Ishikawa (cell line): ENCODE measurements at regions not wholly inside any gene's neighbourhood (a gene's known extent, or its start where the extent isn't known, plus 50 kb on each side); places are given as distances from the start of the nearest gene placed in this dataset.

Experiments
- CEBPB ChIP-seq: IDR thresholded peaks from 2 replicates; pipeline ENCODE4 v1.6.1; 2012
- CREB1 ChIP-seq: IDR thresholded peaks from 2 replicates; pipeline ENCODE4 v1.6.1; 2012; ENCODE audit warnings: low read depth
- EGR1 ChIP-seq: IDR thresholded peaks from 2 replicates; pipeline ENCODE4 v1.6.1; 2012
- EP300 ChIP-seq: IDR thresholded peaks from 2 replicates; pipeline ENCODE4 v1.6.1; 2012; ENCODE audit warnings: borderline replicate concordance
- FOXM1 ChIP-seq: IDR thresholded peaks from 2 replicates; pipeline ENCODE4 v1.6.1; 2012; ENCODE audit warnings: low read depth, borderline replicate concordance
- NFIC ChIP-seq: IDR thresholded peaks from 2 replicates; pipeline ENCODE4 v1.6.1; 2012
- RAD21 ChIP-seq: IDR thresholded peaks from 2 replicates; pipeline ENCODE4 v1.6.1; 2012; ENCODE audit warnings: low read depth
- TAF1 ChIP-seq: IDR thresholded peaks from 2 replicates; pipeline ENCODE4 v1.6.1; 2012; ENCODE audit warnings: low read depth, mild to moderate bottlenecking
- TCF12 ChIP-seq: IDR thresholded peaks from 2 replicates; pipeline ENCODE4 v1.6.1; 2012; ENCODE audit warnings: low read depth
- TEAD4 ChIP-seq: IDR thresholded peaks from 2 replicates; pipeline ENCODE4 v1.6.1; 2012
- YY1 ChIP-seq: IDR thresholded peaks from 2 replicates; pipeline ENCODE4 v1.6.1; 2012; ENCODE audit warnings: low read depth
- ZBTB7A ChIP-seq: IDR thresholded peaks from 2 replicates; pipeline ENCODE4 v1.6.1; 2012; ENCODE audit warnings: low read depth
- TF ChIP-seq, protein P1 (sequence below): IDR thresholded peaks from 2 replicates; pipeline ENCODE4 v1.6.1; 2012
- TF ChIP-seq, protein P2 (sequence below): IDR thresholded peaks from 2 replicates; pipeline ENCODE4 v1.6.1; 2012
- TF ChIP-seq, protein P3 (sequence below): IDR thresholded peaks from 2 replicates; pipeline ENCODE4 v1.6.1; 2012; ENCODE audit warnings: low read depth, mild to moderate bottlenecking

DNA sequence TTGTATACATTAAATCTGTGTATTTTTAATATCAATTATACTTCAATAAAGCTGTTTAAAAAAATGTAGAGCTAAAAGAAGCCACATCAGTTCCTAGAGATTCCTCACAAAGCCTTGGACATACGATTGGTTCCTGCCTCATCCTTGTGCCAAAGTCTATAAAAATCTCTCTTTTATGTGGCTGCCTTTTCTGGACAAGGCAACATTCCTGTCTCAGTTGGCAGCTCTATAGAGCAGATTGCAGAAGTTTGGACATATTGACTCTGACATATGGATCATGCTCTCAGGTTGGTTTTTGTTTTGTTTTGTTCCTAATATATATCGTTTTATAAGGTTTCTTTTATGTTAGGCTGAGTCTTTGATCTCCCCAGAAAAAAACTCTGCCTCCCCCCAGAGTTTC lies 148.9 kb downstream of the MAFB start:
- no peak for TF ChIP-seq NFIC
- no peak for TF ChIP-seq EP300
- no peak for TF ChIP-seq CEBPB
- no peak for TF ChIP-seq FOXM1
- no peak for TF ChIP-seq YY1
- no peak for TF ChIP-seq TAF1
- no peak for TF ChIP-seq ZBTB7A
- no peak for TF ChIP-seq TEAD4
- TF ChIP-seq CREB1 = no peak
- no peak for TF ChIP-seq RAD21
- TF ChIP-seq, protein P1, sequence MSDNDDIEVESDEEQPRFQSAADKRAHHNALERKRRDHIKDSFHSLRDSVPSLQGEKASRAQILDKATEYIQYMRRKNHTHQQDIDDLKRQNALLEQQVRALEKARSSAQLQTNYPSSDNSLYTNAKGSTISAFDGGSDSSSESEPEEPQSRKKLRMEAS = no peak
- no peak for TF ChIP-seq TCF12
- TF ChIP-seq, protein P2, sequence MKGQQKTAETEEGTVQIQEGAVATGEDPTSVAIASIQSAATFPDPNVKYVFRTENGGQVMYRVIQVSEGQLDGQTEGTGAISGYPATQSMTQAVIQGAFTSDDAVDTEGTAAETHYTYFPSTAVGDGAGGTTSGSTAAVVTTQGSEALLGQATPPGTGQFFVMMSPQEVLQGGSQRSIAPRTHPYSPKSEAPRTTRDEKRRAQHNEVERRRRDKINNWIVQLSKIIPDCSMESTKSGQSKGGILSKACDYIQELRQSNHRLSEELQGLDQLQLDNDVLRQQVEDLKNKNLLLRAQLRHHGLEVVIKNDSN = no peak
- TF ChIP-seq EGR1 = no peak

DNA sequence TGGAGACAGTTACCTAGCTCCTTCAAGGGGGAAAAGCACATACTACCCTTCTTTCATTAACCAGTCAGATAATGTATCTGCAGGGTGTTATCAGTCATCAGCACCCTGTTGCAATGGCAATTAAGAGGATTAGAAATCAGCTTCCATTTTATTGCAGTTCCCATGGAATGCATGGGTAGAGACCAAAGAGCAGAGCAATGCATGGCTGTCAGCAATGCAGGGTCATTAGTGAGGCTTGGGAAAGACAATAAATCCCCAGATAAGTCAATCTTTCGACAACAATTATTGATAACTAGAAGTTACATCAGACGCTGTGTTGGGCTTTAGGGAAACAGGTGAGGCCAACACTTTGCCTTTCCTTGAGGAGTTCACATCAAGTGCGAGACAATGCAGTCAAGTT lies 150.9 kb downstream of the MAFB start:
- TF ChIP-seq, protein P1 = no peak

DNA sequence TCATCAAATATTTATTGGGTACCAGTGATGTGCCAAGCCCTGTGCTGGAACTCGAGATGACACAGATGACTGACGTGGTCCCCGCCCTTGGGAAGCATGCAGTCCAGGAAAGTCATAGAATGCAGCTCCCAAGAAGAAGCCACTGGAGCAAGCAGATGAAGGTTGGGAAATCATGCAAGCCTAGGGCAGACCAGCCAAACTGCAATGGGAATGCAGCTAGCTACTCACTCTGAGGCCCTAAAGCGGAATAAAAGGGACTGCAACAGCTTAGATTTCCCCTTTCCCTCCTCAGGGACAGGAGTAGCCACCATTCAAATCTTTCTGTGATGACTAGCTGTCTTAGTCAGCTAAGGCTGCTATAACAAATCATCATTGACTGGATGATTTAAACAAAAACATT lies 152.2 kb downstream of the MAFB start:
- TF ChIP-seq TAF1 = no peak
- TF ChIP-seq CEBPB = no peak
- TF ChIP-seq RAD21 = no peak
- no peak for TF ChIP-seq FOXM1
- no peak for TF ChIP-seq EGR1
- TF ChIP-seq, protein P2 = no peak
- TF ChIP-seq TCF12 = no peak
- TF ChIP-seq TEAD4 = no peak
- TF ChIP-seq YY1 = no peak
- TF ChIP-seq, protein P1 = no peak
- TF ChIP-seq NFIC = no peak
- no peak for TF ChIP-seq ZBTB7A
- TF ChIP-seq, protein P3, sequence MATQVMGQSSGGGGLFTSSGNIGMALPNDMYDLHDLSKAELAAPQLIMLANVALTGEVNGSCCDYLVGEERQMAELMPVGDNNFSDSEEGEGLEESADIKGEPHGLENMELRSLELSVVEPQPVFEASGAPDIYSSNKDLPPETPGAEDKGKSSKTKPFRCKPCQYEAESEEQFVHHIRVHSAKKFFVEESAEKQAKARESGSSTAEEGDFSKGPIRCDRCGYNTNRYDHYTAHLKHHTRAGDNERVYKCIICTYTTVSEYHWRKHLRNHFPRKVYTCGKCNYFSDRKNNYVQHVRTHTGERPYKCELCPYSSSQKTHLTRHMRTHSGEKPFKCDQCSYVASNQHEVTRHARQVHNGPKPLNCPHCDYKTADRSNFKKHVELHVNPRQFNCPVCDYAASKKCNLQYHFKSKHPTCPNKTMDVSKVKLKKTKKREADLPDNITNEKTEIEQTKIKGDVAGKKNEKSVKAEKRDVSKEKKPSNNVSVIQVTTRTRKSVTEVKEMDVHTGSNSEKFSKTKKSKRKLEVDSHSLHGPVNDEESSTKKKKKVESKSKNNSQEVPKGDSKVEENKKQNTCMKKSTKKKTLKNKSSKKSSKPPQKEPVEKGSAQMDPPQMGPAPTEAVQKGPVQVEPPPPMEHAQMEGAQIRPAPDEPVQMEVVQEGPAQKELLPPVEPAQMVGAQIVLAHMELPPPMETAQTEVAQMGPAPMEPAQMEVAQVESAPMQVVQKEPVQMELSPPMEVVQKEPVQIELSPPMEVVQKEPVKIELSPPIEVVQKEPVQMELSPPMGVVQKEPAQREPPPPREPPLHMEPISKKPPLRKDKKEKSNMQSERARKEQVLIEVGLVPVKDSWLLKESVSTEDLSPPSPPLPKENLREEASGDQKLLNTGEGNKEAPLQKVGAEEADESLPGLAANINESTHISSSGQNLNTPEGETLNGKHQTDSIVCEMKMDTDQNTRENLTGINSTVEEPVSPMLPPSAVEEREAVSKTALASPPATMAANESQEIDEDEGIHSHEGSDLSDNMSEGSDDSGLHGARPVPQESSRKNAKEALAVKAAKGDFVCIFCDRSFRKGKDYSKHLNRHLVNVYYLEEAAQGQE = no peak
- no peak for TF ChIP-seq CREB1
- TF ChIP-seq EP300 = no peak

DNA sequence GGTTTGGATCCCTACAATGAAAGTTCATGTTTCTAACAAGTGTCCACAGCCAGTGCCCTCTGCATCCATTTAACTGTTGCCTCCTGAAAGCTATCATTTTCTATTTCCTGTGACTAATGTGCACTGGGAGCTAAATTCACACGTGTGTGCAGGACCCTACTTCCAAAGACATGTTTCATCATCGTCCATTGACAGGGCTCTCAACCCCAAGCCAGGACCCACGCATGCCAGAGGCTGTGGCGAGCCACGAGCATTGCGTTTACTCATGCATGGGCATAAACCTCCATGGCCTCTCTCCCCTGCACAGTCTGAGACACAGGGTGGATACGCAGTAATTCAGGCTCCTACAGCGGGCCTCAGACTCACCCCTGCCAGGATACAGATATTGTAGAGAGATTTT lies 153.2 kb downstream of the MAFB start:
- TF ChIP-seq TEAD4 = no peak
- TF ChIP-seq CREB1 = no peak
- no peak for TF ChIP-seq TAF1
- no peak for TF ChIP-seq NFIC
- TF ChIP-seq, protein P1 = no peak
- no peak for TF ChIP-seq EGR1
- TF ChIP-seq ZBTB7A = no peak
- no peak for TF ChIP-seq EP300
- no peak for TF ChIP-seq YY1
- no peak for TF ChIP-seq TCF12

DNA sequence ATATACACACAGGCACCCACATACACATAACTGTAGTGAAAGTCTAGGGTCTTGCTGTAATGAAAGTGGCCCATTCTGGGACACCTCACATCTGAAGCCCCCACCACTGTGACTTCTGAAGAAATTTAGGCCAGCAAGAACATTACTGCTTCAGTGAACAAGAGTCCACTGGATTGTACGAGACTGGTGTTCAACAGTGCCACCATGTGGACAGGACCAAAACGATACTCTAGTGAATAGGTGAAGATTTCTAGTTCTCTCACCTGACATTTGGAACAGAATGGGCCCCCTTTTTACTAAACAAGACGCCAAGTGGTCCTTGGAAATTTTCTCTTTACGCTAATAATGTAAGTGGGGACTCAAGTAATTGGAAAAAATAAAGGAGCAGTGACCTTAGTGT lies 156.9 kb downstream of the MAFB start:
- TF ChIP-seq, protein P3 = no peak
- no peak for TF ChIP-seq CEBPB
- TF ChIP-seq RAD21 = peak; percentile 26; the same call in 1 of the 2 replicates

DNA sequence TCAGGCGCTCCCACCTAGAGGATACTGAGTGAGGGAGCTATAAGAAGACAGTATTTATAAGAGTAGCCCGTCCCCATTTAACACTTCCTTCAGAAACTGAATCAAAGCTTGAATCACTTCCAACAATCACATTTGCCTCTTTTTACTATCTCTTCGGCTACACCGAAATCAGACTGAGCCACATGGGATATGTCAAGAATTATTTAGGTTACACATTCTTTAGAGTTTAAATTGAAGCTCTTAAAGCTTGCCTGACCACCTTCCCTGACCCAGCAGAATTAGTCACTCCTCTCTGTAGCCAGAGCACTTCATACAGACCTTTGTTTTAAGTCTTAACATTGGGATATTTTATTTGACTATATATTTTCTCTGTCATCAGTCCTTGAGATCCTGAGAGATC lies 163.7 kb downstream of the MAFB start:
- TF ChIP-seq NFIC = no peak
- TF ChIP-seq CREB1 = no peak
- TF ChIP-seq, protein P3 = no peak
- TF ChIP-seq CEBPB = no peak
- no peak for TF ChIP-seq EP300
- TF ChIP-seq TCF12 = no peak
- TF ChIP-seq, protein P2 = no peak
- no peak for TF ChIP-seq TEAD4
- no peak for TF ChIP-seq EGR1
- no peak for TF ChIP-seq FOXM1
- TF ChIP-seq RAD21 = no peak
- TF ChIP-seq TAF1 = no peak
